ENCODE measurements at regions not wholly inside any gene's neighbourhood (a gene's known extent, or its start where the extent isn't known, plus 50 kb on each side); places are given as distances from the start of the nearest gene placed in this dataset.
"Not testable (repeated sequence)": the region's sequence is repeated elsewhere in the genome, so short reads cannot be mapped to it uniquely, and the experiment has no call there.

DNA sequence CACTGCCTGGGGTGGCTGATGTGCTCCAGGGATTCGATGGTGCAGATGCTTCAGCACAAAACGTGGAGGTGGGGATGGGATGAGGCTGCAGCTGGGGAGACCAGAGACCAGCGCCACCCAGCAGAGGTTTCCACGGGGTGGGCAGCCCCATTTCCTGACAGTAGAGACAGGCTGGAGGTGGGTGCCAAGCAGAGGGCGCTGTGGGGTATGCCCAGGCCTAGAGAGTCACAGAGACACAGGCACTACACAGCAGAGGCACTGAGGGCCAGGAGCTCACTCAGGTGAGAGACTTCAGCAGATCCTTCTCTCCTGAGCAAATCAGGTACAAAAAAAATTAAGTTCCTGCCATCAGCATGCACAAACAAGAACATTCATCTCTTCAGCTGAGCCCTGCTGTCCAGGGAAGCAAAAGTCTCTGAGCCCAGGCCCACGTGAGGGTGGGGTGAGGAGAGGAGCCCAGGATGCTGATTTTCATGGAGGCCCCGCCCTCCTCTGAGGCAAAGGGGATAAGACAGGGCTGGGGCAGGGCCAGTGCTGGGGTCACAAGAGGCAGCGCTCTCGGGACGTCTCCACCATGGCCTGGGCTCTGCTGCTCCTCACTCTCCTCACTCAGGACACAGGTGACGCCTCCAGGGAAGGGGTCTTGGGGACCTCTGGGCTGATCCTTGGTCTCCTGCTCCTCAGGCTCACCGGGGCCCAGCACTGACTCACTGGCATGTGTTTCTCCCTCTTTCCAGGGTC lies 53.1 kb downstream of the GGTLC2 start:
- TF ChIP-seq POLR2A (IDR thresholded peaks at IDR 0.05), result no peak
- TF ChIP-seq EP300 (IDR thresholded peaks at IDR 0.05), result no peak
- TF ChIP-seq, protein P1, sequence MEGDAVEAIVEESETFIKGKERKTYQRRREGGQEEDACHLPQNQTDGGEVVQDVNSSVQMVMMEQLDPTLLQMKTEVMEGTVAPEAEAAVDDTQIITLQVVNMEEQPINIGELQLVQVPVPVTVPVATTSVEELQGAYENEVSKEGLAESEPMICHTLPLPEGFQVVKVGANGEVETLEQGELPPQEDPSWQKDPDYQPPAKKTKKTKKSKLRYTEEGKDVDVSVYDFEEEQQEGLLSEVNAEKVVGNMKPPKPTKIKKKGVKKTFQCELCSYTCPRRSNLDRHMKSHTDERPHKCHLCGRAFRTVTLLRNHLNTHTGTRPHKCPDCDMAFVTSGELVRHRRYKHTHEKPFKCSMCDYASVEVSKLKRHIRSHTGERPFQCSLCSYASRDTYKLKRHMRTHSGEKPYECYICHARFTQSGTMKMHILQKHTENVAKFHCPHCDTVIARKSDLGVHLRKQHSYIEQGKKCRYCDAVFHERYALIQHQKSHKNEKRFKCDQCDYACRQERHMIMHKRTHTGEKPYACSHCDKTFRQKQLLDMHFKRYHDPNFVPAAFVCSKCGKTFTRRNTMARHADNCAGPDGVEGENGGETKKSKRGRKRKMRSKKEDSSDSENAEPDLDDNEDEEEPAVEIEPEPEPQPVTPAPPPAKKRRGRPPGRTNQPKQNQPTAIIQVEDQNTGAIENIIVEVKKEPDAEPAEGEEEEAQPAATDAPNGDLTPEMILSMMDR (IDR thresholded peaks at IDR 0.05), result no peak
- no peak for DNase-seq
- 80 to 84% (median 84%) methylated on average over 12 of the region's 12 CpGs for WGBS, 3 donors
- Histone ChIP-seq H3K4me1 (ENCODE audit: insufficient read depth) (no peaks in the 10 kb centered on the region), H3K27me3 (no peaks in the 10 kb centered on the region), H3K27ac (no peak overlapping the region), H3K9me3 (no peaks in the 10 kb centered on the region), H3K4me3 (no peak overlapping the region), H3K36me3 (no peaks in the 10 kb centered on the region)
- intact Hi-C loops (cut with DNase I), result loop anchor here in 1 of 4 donors (10.0 kb wide), 1 partner anchor 257 kb away; no protein-coding TSS in a partner anchor

DNA sequence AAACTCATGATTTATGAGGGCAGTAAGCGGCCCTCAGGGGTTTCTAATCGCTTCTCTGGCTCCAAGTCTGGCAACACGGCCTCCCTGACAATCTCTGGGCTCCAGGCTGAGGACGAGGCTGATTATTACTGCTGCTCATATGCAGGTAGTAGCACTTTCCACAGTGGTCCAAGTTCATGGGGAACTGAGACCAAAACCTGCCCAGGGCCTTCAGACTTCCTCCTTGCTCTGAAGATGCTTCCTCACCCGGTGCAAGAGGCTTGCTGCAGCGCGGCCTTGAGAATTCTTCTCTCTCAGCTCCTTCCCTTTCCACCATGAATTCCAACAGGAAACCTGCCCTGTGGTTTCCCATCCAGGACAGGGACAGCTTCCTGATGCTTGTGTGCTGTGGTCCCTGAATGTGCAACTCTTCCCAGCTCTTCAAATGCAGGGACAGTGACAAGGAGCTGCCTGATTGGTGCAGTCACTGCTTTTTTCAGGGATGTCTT lies 53.9 kb downstream of the GGTLC2 start:
- Histone ChIP-seq H3K27ac (no peak overlapping the region), H3K4me3 (no peak overlapping the region), H3K27me3 (no peaks in the 10 kb centered on the region), H3K4me1 (ENCODE audit: insufficient read depth) (no peaks in the 10 kb centered on the region), H3K9me3 (no peaks in the 10 kb centered on the region), H3K36me3 (no peaks in the 10 kb centered on the region)
- WGBS, 3 donors, result 75 to 82% (median 79%) methylated on average over 7 of the region's 7 CpGs
- DNase-seq, result no peak
- intact Hi-C loops (cut with DNase I), result loop anchor here in 1 of 4 donors (10.0 kb wide), 1 partner anchor 256 kb away; no protein-coding TSS in a partner anchor
- TF ChIP-seq POLR2A (IDR thresholded peaks at IDR 0.05) (no peak), EP300 (IDR thresholded peaks at IDR 0.05) (no peak)
- TF ChIP-seq, protein P1 (IDR thresholded peaks at IDR 0.05), result no peak

DNA sequence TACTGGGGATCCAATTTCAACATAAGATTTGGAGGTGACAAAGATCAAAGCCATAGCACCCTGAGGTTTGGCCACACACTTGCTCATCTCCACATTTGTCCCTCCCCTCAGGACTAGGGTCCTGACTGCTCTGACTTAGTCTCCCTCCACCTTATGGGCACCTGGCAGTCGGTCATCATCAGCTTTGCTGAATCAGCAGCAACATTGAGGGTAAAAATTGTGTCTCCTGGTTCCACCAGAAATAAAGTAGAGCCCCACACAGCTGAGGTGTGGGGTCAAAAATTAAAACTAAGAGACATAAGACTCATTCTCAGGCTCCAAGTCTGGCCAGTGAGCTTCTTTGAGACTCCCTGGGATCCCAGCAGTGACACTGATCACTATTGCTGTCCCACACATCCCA lies 56.2 kb downstream of the GGTLC2 start:
- Histone ChIP-seq H3K9me3 (no peaks in the 10 kb centered on the region), H3K36me3 (no peaks in the 10 kb centered on the region), H3K27me3 (no peaks in the 10 kb centered on the region), H3K27ac (no peak overlapping the region), H3K4me3 (no peak overlapping the region), H3K4me1 (ENCODE audit: insufficient read depth) (no peaks in the 10 kb centered on the region)
- WGBS, 3 donors, result 87 to 93% (median 90%) methylated on average over 1 of the region's 1 CpG
- intact Hi-C loops (cut with DNase I), result no loop called here
- TF ChIP-seq POLR2A (IDR thresholded peaks at IDR 0.05) (no peak), EP300 (IDR thresholded peaks at IDR 0.05) (no peak)
- TF ChIP-seq, protein P1 (IDR thresholded peaks at IDR 0.05), result no peak
- no peak for DNase-seq

DNA sequence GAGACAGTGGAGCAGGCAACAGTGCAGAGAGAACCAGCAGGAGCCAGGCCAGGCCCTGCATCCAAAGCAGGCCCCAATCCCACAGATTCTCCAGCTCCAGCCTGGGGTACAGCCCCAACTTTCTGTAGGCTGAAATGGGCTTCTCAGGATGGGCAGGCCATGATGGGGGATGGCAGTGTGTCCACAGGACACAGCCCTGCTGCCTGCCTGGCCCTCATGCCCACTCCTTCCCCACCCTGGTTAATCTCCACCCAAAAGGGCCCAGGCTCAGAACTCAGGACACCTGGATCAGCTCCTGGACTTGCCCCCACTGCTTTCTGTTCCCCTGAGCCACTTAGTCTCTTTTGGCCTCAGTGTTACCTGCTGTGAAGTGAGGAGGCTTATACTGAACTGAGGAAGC lies 57.1 kb downstream of the GGTLC2 start:
- H3K4me3 ChIP-seq; H3K9me3 ChIP-seq; H3K4me1 ChIP-seq (ENCODE audit: insufficient read depth); intact Hi-C loops (cut with DNase I); H3K27me3 ChIP-seq; DNase-seq; H3K27ac ChIP-seq; H3K36me3 ChIP-seq: not testable (repeated sequence)

Measured in ovary (tissue), 7 donors.